ENCODE measurements at regions not wholly inside any gene's neighbourhood (a gene's known extent, or its start where the extent isn't known, plus 50 kb on each side); places are given as distances from the start of the nearest gene placed in this dataset.

GRCh38 chr2:11969774-11970173 is 223.3 kb downstream of the LPIN1 start:
- TF ChIP-seq POLR2AphosphoS5 (IDR thresholded peaks at IDR 0.05; ENCODE audit: low read depth, low read length), result no peak
- no peak for TF ChIP-seq TAF1 (IDR thresholded peaks at IDR 0.05; ENCODE audit: low read depth, low read length)
- TF ChIP-seq PAX5 (IDR thresholded peaks at IDR 0.05; ENCODE audit: insufficient read depth, low read length, severe bottlenecking), result no peak
- TF ChIP-seq SPI1 (IDR thresholded peaks at IDR 0.05; ENCODE audit: low read depth, low read length), result no peak
- TF ChIP-seq POLR2A (IDR thresholded peaks at IDR 0.05; ENCODE audit: low read depth, low read length), result no peak
- no peak for TF ChIP-seq POU2F2 (IDR thresholded peaks at IDR 0.05; ENCODE audit: low read depth, low read length)
- no peak for FAIRE-seq

GRCh38 chr2:11974573-11974972 is 228.1 kb downstream of the LPIN1 start:
- TF ChIP-seq TAF1 (IDR thresholded peaks at IDR 0.05; ENCODE audit: low read depth, low read length), result no peak
- no peak for TF ChIP-seq POU2F2 (IDR thresholded peaks at IDR 0.05; ENCODE audit: low read depth, low read length)
- no peak for TF ChIP-seq POLR2A (IDR thresholded peaks at IDR 0.05; ENCODE audit: low read depth, low read length)
- FAIRE-seq (no peak), DNase-seq (ENCODE audit: insufficient read length, low spot score) (no peak)

More at GRCh38 chr2:11969774-11970173, 223.3 kb downstream of the LPIN1 start:
- DNase-seq (ENCODE audit: insufficient read length, low spot score), result no peak

- no peak for DNase-seq (ENCODE audit: insufficient read length, low spot score)
- TF ChIP-seq POLR2AphosphoS5 (IDR thresholded peaks at IDR 0.05; ENCODE audit: low read depth, low read length) (no peak), PAX5 (IDR thresholded peaks at IDR 0.05; ENCODE audit: insufficient read depth, low read length, severe bottlenecking) (no peak), POLR2A (IDR thresholded peaks at IDR 0.05; ENCODE audit: low read depth, low read length) (no peak), POU2F2 (IDR thresholded peaks at IDR 0.05; ENCODE audit: low read depth, low read length) (no peak), TAF1 (IDR thresholded peaks at IDR 0.05; ENCODE audit: low read depth, low read length) (no peak), SPI1 (IDR thresholded peaks at IDR 0.05; ENCODE audit: low read depth, low read length) (no peak)
- no peak for FAIRE-seq
These were observed 228.9 kb downstream of the LPIN1 start for GRCh38 chr2:11975373-11975772.

GRCh38 chr2:11976073-11976472 is 229.6 kb downstream of the LPIN1 start:
- FAIRE-seq (no peak), DNase-seq (ENCODE audit: insufficient read length, low spot score) (no peak)
- TF ChIP-seq PAX5 (IDR thresholded peaks at IDR 0.05; ENCODE audit: insufficient read depth, low read length, severe bottlenecking) (no peak), POU2F2 (IDR thresholded peaks at IDR 0.05; ENCODE audit: low read depth, low read length) (no peak), TAF1 (IDR thresholded peaks at IDR 0.05; ENCODE audit: low read depth, low read length) (no peak), POLR2AphosphoS5 (IDR thresholded peaks at IDR 0.05; ENCODE audit: low read depth, low read length) (no peak), SPI1 (IDR thresholded peaks at IDR 0.05; ENCODE audit: low read depth, low read length) (no peak), POLR2A (IDR thresholded peaks at IDR 0.05; ENCODE audit: low read depth, low read length) (no peak)

- DNase-seq (ENCODE audit: insufficient read length, low spot score) (no peak), FAIRE-seq (peak; percentile 89)
- TF ChIP-seq POU2F2 (IDR thresholded peaks at IDR 0.05; ENCODE audit: low read depth, low read length) (no peak), TAF1 (IDR thresholded peaks at IDR 0.05; ENCODE audit: low read depth, low read length) (no peak), SPI1 (IDR thresholded peaks at IDR 0.05; ENCODE audit: low read depth, low read length) (no peak), PAX5 (IDR thresholded peaks at IDR 0.05; ENCODE audit: insufficient read depth, low read length, severe bottlenecking) (no peak), POLR2A (IDR thresholded peaks at IDR 0.05; ENCODE audit: low read depth, low read length) (no peak), POLR2AphosphoS5 (IDR thresholded peaks at IDR 0.05; ENCODE audit: low read depth, low read length) (no peak)
These were observed 231.5 kb downstream of the LPIN1 start for GRCh38 chr2:11977766-11978524.

GRCh38 chr2:11980809-11981208 is 234.4 kb downstream of the LPIN1 start:
- TF ChIP-seq POLR2A (IDR thresholded peaks at IDR 0.05; ENCODE audit: low read depth, low read length) (no peak), SPI1 (IDR thresholded peaks at IDR 0.05; ENCODE audit: low read depth, low read length) (no peak), PAX5 (IDR thresholded peaks at IDR 0.05; ENCODE audit: insufficient read depth, low read length, severe bottlenecking) (no peak), POLR2AphosphoS5 (IDR thresholded peaks at IDR 0.05; ENCODE audit: low read depth, low read length) (no peak), TAF1 (IDR thresholded peaks at IDR 0.05; ENCODE audit: low read depth, low read length) (no peak), POU2F2 (IDR thresholded peaks at IDR 0.05; ENCODE audit: low read depth, low read length) (no peak)
- FAIRE-seq (no peak), DNase-seq (ENCODE audit: insufficient read length, low spot score) (no peak)

GRCh38 chr2:11983401-11983800 is 237.0 kb downstream of the LPIN1 start:
- no peak for DNase-seq (ENCODE audit: insufficient read length, low spot score)
- TF ChIP-seq TAF1 (IDR thresholded peaks at IDR 0.05; ENCODE audit: low read depth, low read length), result no peak
- TF ChIP-seq POLR2AphosphoS5 (IDR thresholded peaks at IDR 0.05; ENCODE audit: low read depth, low read length), result no peak
- no peak for TF ChIP-seq PAX5 (IDR thresholded peaks at IDR 0.05; ENCODE audit: insufficient read depth, low read length, severe bottlenecking)
- TF ChIP-seq POU2F2 (IDR thresholded peaks at IDR 0.05; ENCODE audit: low read depth, low read length), result no peak
- TF ChIP-seq POLR2A (IDR thresholded peaks at IDR 0.05; ENCODE audit: low read depth, low read length), result no peak
- TF ChIP-seq SPI1 (IDR thresholded peaks at IDR 0.05; ENCODE audit: low read depth, low read length), result no peak
- FAIRE-seq, result no peak

GRCh38 chr2:11983870-11984269 is 237.4 kb downstream of the LPIN1 start:
- DNase-seq (ENCODE audit: insufficient read length, low spot score) (no peak), FAIRE-seq (no peak)
- TF ChIP-seq SPI1 (IDR thresholded peaks at IDR 0.05; ENCODE audit: low read depth, low read length) (no peak), POLR2AphosphoS5 (IDR thresholded peaks at IDR 0.05; ENCODE audit: low read depth, low read length) (no peak), POU2F2 (IDR thresholded peaks at IDR 0.05; ENCODE audit: low read depth, low read length) (no peak), TAF1 (IDR thresholded peaks at IDR 0.05; ENCODE audit: low read depth, low read length) (no peak), PAX5 (IDR thresholded peaks at IDR 0.05; ENCODE audit: insufficient read depth, low read length, severe bottlenecking) (no peak), POLR2A (IDR thresholded peaks at IDR 0.05; ENCODE audit: low read depth, low read length) (no peak)

GRCh38 chr2:11984316-11985158 is 238.1 kb downstream of the LPIN1 start:
- no peak for FAIRE-seq
- no peak for TF ChIP-seq SPI1 (IDR thresholded peaks at IDR 0.05; ENCODE audit: low read depth, low read length)
- TF ChIP-seq TAF1 (IDR thresholded peaks at IDR 0.05; ENCODE audit: low read depth, low read length), result no peak
- TF ChIP-seq PAX5 (IDR thresholded peaks at IDR 0.05; ENCODE audit: insufficient read depth, low read length, severe bottlenecking), result no peak
- TF ChIP-seq POLR2AphosphoS5 (IDR thresholded peaks at IDR 0.05; ENCODE audit: low read depth, low read length), result no peak
- no peak for TF ChIP-seq POU2F2 (IDR thresholded peaks at IDR 0.05; ENCODE audit: low read depth, low read length)
- no peak for TF ChIP-seq POLR2A (IDR thresholded peaks at IDR 0.05; ENCODE audit: low read depth, low read length)
- DNase-seq (ENCODE audit: insufficient read length, low spot score), result no peak
